ENCODE measurements at regions not wholly inside any gene's neighbourhood (a gene's known extent, or its start where the extent isn't known, plus 50 kb on each side); places are given as distances from the start of the nearest gene placed in this dataset.

DNA sequence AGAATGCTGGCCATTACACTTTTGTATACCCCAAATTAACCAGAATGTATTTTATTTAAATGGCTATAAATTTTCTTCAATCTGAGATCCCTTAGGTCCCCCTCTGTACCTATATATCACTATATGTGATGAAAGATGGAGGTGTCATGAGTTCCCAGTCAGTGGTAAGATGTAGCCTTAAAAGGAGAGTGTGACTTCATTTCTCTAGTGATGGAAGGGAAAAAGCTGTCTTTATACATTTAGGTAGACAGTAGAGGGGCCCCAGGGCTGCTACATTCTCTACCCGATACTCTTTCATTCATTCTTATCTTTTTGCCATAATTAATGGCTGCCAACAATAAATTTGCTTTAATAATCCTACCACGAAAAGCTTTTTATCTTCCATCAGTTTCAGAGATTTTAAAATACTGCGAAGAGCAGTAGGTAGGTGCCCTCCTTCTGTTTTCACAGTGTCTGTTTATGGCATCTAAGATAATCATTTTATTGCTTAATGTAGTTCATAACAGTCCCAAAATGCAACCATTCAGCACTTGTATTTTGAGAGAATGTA is 301.3 kb downstream of the ZNF608 start:
- Histone ChIP-seq H3K9me3 (ENCODE audit: control insufficient read depth, insufficient read depth, low read depth, low read length) (no peaks in the 10 kb centered on the region), H3K27ac (ENCODE audit: extremely low read depth, low read depth, low read length) (no peak overlapping the region), H3K4me1 (ENCODE audit: control insufficient read depth, insufficient read depth, low read length) (peaks cover 14% of the 10 kb centered on the region), H3K4me3 (ENCODE audit: low read depth, low read length) (no peak overlapping the region), H3K36me3 (ENCODE audit: control insufficient read depth in 2 of 2, insufficient read depth in 1 of 2, low read length in 2 of 2) (no peaks in the 10 kb centered on the region)
- TF ChIP-seq ZNF571 (tag by site-specific recombination; IDR thresholded peaks at IDR 0.05) (no peak), HOXD13 (CRISPR knock-in tag; IDR thresholded peaks at IDR 0.05; ENCODE audit: borderline replicate concordance) (no peak), ZNF391 (tag by site-specific recombination; IDR thresholded peaks at IDR 0.05; ENCODE audit: borderline replicate concordance, low read depth) (no peak), ZNF473 (tag by site-specific recombination; IDR thresholded peaks at IDR 0.05) (no peak), ZNF610 (tag by site-specific recombination; IDR thresholded peaks at IDR 0.05; ENCODE audit: borderline replicate concordance) (no peak), ZNF701 (tag by site-specific recombination; IDR thresholded peaks at IDR 0.05) (no peak), ZNF560 (tag by site-specific recombination; IDR thresholded peaks at IDR 0.05; ENCODE audit: borderline replicate concordance) (no peak)
- TF ChIP-seq, protein P1, sequence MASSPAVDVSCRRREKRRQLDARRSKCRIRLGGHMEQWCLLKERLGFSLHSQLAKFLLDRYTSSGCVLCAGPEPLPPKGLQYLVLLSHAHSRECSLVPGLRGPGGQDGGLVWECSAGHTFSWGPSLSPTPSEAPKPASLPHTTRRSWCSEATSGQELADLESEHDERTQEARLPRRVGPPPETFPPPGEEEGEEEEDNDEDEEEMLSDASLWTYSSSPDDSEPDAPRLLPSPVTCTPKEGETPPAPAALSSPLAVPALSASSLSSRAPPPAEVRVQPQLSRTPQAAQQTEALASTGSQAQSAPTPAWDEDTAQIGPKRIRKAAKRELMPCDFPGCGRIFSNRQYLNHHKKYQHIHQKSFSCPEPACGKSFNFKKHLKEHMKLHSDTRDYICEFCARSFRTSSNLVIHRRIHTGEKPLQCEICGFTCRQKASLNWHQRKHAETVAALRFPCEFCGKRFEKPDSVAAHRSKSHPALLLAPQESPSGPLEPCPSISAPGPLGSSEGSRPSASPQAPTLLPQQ (tag by site-specific recombination; IDR thresholded peaks at IDR 0.05) = no peak
- TF ChIP-seq, protein P2, sequence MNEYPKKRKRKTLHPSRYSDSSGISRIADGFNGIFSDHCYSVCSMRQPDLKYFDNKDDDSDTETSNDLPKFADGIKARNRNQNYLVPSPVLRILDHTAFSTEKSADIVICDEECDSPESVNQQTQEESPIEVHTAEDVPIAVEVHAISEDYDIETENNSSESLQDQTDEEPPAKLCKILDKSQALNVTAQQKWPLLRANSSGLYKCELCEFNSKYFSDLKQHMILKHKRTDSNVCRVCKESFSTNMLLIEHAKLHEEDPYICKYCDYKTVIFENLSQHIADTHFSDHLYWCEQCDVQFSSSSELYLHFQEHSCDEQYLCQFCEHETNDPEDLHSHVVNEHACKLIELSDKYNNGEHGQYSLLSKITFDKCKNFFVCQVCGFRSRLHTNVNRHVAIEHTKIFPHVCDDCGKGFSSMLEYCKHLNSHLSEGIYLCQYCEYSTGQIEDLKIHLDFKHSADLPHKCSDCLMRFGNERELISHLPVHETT (tag by site-specific recombination; IDR thresholded peaks at IDR 0.05) = no peak
- ChIA-PET CTCF (no interaction called here), POLR2A (no interaction called here)

DNA sequence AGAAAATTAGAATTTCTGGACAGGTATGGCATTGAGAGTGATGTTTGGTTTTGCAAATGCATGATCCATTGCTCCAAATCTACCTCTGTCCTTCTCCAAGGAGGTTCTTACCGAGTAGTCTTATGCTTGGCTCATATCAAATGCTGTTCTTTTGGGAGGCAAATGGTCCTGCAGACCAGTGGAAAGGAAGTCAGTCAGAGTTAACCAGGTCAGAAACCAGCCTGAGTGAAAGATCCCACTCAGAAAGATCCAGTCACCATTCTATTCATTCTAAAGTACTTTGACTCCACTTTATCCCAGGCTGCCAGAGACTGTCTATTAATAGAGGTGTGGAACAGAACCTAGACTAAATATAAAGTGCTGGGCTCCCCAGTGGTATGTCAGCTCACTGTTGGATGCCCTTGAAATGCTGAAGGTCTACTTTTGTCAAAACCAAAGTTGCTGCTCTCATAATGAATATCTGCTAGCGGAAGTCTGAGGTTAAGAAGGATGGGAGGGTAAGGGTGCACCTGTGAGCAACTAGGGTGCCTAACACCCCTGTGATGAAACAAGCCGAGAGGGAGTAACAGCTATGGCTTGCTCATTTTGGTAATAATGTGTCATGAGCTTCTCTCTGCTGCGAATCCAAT is 302.2 kb downstream of the ZNF608 start:
- no peak overlapping the region for H3K27ac ChIP-seq (ENCODE audit: extremely low read depth, low read depth, low read length)
- ChIA-PET POLR2A (no interaction called here), CTCF (no interaction called here)
- no peaks in the 10 kb centered on the region for H3K9me3 ChIP-seq (ENCODE audit: control insufficient read depth, insufficient read depth, low read depth, low read length)
- H3K4me1 ChIP-seq (ENCODE audit: control insufficient read depth, insufficient read depth, low read length) = peaks cover 14% of the 10 kb centered on the region
- no peaks in the 10 kb centered on the region for H3K36me3 ChIP-seq (ENCODE audit: control insufficient read depth in 2 of 2, insufficient read depth in 1 of 2, low read length in 2 of 2)
- TF ChIP-seq ZBTB17 (tag by site-specific recombination; IDR thresholded peaks at IDR 0.05) = 0 out of 2 replicates have a peak, but pooled peaks have one; percentile 16
- TF ChIP-seq, protein P2 (tag by site-specific recombination; IDR thresholded peaks at IDR 0.05) = no peak
- no peak for TF ChIP-seq ZNF274 (IDR thresholded peaks at IDR 0.05; ENCODE audit: low read length)
- TF ChIP-seq ZNF274 (tag by site-specific recombination; IDR thresholded peaks at IDR 0.05; ENCODE audit: borderline replicate concordance) = no peak
- no peak overlapping the region for H3K4me3 ChIP-seq (ENCODE audit: low read depth, low read length)

DNA sequence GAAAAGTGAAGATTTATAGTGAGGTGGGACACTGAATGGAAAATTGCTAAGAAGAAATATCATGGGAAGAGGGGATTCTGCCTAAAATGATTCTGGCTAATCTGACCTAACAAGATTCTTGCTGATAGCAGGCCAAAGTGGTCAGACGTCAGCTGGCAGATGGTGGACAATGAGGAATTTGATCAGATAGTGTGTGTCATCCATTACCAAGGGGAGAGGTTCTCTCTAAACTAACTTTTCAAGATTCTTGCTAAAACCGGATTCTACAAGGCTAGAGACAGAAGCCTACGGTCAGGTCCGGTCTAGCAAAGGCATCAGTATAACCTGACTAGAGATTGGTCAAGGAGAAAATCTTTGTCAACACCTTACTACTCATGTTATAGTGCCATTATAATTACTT is 306.0 kb downstream of the ZNF608 start:
- no peaks in the 10 kb centered on the region for H3K36me3 ChIP-seq (ENCODE audit: control insufficient read depth in 2 of 2, insufficient read depth in 1 of 2, low read length in 2 of 2)
- no peaks in the 10 kb centered on the region for H3K9me3 ChIP-seq (ENCODE audit: control insufficient read depth, insufficient read depth, low read depth, low read length)
- POLR2A ChIA-PET = no interaction called here
- CTCF ChIA-PET = no interaction called here
- no peak overlapping the region for H3K4me3 ChIP-seq (ENCODE audit: low read depth, low read length)
- H3K27ac ChIP-seq (ENCODE audit: extremely low read depth, low read depth, low read length) = no peak overlapping the region
- H3K4me1 ChIP-seq (ENCODE audit: control insufficient read depth, insufficient read depth, low read length) = peaks cover 4% of the 10 kb centered on the region
- TF ChIP-seq, protein P3, sequence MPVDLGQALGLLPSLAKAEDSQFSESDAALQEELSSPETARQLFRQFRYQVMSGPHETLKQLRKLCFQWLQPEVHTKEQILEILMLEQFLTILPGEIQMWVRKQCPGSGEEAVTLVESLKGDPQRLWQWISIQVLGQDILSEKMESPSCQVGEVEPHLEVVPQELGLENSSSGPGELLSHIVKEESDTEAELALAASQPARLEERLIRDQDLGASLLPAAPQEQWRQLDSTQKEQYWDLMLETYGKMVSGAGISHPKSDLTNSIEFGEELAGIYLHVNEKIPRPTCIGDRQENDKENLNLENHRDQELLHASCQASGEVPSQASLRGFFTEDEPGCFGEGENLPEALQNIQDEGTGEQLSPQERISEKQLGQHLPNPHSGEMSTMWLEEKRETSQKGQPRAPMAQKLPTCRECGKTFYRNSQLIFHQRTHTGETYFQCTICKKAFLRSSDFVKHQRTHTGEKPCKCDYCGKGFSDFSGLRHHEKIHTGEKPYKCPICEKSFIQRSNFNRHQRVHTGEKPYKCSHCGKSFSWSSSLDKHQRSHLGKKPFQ (tag by site-specific recombination; IDR thresholded peaks at IDR 0.05) = no peak
- TF ChIP-seq ZBTB48 (tag by site-specific recombination; IDR thresholded peaks at IDR 0.05) = no peak
- TF ChIP-seq SCRT2 (tag by site-specific recombination; IDR thresholded peaks at IDR 0.05) = no peak
- TF ChIP-seq ZNF155 (tag by site-specific recombination; IDR thresholded peaks at IDR 0.05) = no peak
- TF ChIP-seq, protein P4, sequence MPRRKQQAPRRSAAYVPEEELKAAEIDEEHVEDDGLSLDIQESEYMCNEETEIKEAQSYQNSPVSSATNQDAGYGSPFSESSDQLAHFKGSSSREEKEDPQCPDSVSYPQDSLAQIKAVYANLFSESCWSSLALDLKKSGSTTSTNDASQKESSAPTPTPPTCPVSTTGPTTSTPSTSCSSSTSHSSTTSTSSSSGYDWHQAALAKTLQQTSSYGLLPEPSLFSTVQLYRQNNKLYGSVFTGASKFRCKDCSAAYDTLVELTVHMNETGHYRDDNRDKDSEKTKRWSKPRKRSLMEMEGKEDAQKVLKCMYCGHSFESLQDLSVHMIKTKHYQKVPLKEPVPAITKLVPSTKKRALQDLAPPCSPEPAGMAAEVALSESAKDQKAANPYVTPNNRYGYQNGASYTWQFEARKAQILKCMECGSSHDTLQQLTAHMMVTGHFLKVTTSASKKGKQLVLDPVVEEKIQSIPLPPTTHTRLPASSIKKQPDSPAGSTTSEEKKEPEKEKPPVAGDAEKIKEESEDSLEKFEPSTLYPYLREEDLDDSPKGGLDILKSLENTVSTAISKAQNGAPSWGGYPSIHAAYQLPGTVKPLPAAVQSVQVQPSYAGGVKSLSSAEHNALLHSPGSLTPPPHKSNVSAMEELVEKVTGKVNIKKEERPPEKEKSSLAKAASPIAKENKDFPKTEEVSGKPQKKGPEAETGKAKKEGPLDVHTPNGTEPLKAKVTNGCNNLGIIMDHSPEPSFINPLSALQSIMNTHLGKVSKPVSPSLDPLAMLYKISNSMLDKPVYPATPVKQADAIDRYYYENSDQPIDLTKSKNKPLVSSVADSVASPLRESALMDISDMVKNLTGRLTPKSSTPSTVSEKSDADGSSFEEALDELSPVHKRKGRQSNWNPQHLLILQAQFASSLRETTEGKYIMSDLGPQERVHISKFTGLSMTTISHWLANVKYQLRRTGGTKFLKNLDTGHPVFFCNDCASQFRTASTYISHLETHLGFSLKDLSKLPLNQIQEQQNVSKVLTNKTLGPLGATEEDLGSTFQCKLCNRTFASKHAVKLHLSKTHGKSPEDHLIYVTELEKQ (tag by site-specific recombination; IDR thresholded peaks at IDR 0.05; ENCODE audit: borderline replicate concordance) = no peak
- no peak for TF ChIP-seq ZIC2 (tag by site-specific recombination; IDR thresholded peaks at IDR 0.05)
- no peak for TF ChIP-seq ZNF112 (tag by site-specific recombination; IDR thresholded peaks at IDR 0.05)
- TF ChIP-seq PRDM1 (tag by site-specific recombination; IDR thresholded peaks at IDR 0.05) = no peak
- no peak for TF ChIP-seq GLI2 (tag by site-specific recombination; IDR thresholded peaks at IDR 0.05; ENCODE audit: borderline replicate concordance, low read depth)
- TF ChIP-seq ZNF23 (tag by site-specific recombination; IDR thresholded peaks at IDR 0.05; ENCODE audit: borderline replicate concordance) = no peak

Data from HEK293 (cell line).